Osteoblast (primary cell): ENCODE measurements at regions not wholly inside any gene's neighbourhood (a gene's known extent, or its start where the extent isn't known, plus 50 kb on each side); places are given as distances from the start of the nearest gene placed in this dataset.

Source experiments
- DNase-seq: peaks from one replicate; pipeline ENCODE4 v3.0.0; 2011; ENCODE audit warnings: low spot score, mixed read lengths; ENCODE audit not compliant: insufficient read length; ENCODE audit errors: missing footprints
- H2AFZ ChIP-seq: 2 replicates; pipeline ENCODE4 v1.6.0; 2011; ENCODE audit warnings: mild to moderate bottlenecking, low read length
- H3K27ac ChIP-seq: 2 replicates; pipeline ENCODE4 v1.5.1; 2011; ENCODE audit warnings: mild to moderate bottlenecking, low read depth, low read length, moderate library complexity
- H3K27me3 ChIP-seq: 2 replicates; pipeline ENCODE4 v1.6.0; 2012; ENCODE audit warnings: mild to moderate bottlenecking, control low read depth, inconsistent platforms, low read length, moderate library complexity; ENCODE audit not compliant: insufficient read depth
- H3K36me3 ChIP-seq: 2 replicates; pipeline ENCODE4 v1.5.1; 2011; ENCODE audit warnings: mild to moderate bottlenecking, low read length, control low read depth, moderate library complexity; ENCODE audit not compliant: insufficient read depth
- H3K4me1 ChIP-seq: 2 replicates; pipeline ENCODE4 v1.5.1; 2011; ENCODE audit warnings: mild to moderate bottlenecking, low read length, control low read depth, moderate library complexity; ENCODE audit not compliant: insufficient read depth
- H3K4me2 ChIP-seq: 2 replicates; pipeline ENCODE4 v1.6.0; 2011; ENCODE audit warnings: mild to moderate bottlenecking, low read length; ENCODE audit not compliant: insufficient read depth
- H3K4me3 ChIP-seq: fragments of 200-600 bp; sonication (generic); 3 replicates; pipeline ENCODE4 v1.5.1; 2012; ENCODE audit warnings: mild to moderate bottlenecking, low read length, inconsistent platforms; ENCODE audit not compliant: insufficient read depth
- H3K79me2 ChIP-seq: 2 replicates; pipeline ENCODE4 v1.6.0; 2012; ENCODE audit warnings: mild to moderate bottlenecking, low read length, control low read depth, inconsistent platforms; ENCODE audit not compliant: insufficient read depth
- H3K9me3 ChIP-seq: 2 replicates; pipeline ENCODE4 v1.5.1; 2011; ENCODE audit warnings: low read depth, low read length, control low read depth
- H4K20me1 ChIP-seq: 2 replicates; pipeline ENCODE4 v1.6.0; 2012; ENCODE audit warnings: mild to moderate bottlenecking, low read length, control low read depth; ENCODE audit not compliant: insufficient read depth
- TF ChIP-seq, protein P1 (sequence below): IDR thresholded peaks from 2 replicates; pipeline ENCODE4 v1.5.1; 2011; ENCODE audit warnings: mild to moderate bottlenecking, low read depth, low read length, moderate library complexity; ENCODE audit errors: extremely low read depth

DNA sequence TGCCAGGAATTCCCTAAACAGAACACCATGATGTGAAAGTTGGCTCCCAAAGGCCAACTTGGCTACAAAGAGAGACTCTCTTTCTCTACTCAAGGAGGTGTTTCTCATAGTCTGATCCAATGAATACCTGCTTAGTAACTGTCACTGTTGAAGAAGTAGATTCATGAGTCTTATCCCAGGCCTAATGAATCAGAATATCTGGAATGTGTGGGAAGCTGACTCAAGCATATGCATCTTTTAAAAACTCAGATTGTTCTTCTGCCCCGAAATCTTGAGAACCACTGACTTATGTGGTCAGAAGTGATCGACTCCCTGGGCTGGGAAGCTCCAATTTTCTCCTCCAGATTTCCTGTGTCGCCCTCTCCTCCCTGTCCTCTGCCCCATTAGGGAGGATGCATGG, 345.6 kb downstream of the PLK2 start:
- Histone ChIP-seq H3K9me3 (no peaks in the 10 kb centered on the region), H3K4me1 (peaks cover 9% of the 10 kb centered on the region), H3K4me3 (no peak overlapping the region), H4K20me1 (no peaks in the 10 kb centered on the region), H2AFZ (peak overlapping the region; percentile 35), H3K27ac (peak overlapping the region; percentile 49), H3K27me3 (no peaks in the 10 kb centered on the region), H3K36me3 (no peaks in the 10 kb centered on the region), H3K79me2 (no peaks in the 10 kb centered on the region), H3K4me2 (peak overlapping the region; percentile 26)
- TF ChIP-seq, protein P1, sequence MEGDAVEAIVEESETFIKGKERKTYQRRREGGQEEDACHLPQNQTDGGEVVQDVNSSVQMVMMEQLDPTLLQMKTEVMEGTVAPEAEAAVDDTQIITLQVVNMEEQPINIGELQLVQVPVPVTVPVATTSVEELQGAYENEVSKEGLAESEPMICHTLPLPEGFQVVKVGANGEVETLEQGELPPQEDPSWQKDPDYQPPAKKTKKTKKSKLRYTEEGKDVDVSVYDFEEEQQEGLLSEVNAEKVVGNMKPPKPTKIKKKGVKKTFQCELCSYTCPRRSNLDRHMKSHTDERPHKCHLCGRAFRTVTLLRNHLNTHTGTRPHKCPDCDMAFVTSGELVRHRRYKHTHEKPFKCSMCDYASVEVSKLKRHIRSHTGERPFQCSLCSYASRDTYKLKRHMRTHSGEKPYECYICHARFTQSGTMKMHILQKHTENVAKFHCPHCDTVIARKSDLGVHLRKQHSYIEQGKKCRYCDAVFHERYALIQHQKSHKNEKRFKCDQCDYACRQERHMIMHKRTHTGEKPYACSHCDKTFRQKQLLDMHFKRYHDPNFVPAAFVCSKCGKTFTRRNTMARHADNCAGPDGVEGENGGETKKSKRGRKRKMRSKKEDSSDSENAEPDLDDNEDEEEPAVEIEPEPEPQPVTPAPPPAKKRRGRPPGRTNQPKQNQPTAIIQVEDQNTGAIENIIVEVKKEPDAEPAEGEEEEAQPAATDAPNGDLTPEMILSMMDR, result no peak
- peak; percentile 47 for DNase-seq

DNA sequence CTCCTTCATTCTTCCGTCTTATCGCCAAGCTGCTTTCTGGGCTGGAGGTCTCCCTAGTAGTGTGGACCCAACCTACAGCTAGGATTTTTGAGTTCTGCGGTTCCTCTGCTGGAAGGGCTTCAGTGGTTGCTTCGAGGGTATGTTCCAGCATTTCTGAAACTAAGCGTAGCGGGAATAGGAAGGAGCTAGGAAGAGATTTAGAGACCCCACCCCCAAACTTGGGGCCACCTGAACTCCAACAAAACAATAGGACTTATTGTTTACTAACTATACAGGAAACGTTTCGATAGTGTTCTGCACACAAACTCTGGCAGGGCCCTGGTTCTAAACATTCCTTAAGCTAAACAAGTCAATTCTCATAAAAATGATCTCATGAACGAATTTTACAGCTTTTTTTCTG, 346.7 kb downstream of the PLK2 start:
- Histone ChIP-seq H3K4me2 (no peak overlapping the region), H3K9me3 (no peaks in the 10 kb centered on the region), H4K20me1 (no peaks in the 10 kb centered on the region), H3K27me3 (no peaks in the 10 kb centered on the region), H3K36me3 (no peaks in the 10 kb centered on the region), H2AFZ (no peak overlapping the region), H3K27ac (no peak overlapping the region), H3K79me2 (no peaks in the 10 kb centered on the region), H3K4me1 (peaks cover 9% of the 10 kb centered on the region), H3K4me3 (no peak overlapping the region)
- TF ChIP-seq, protein P1, result no peak
- DNase-seq, result no peak

- Histone ChIP-seq H4K20me1 (no peaks in the 10 kb centered on the region), H3K4me3 (no peak overlapping the region), H2AFZ (no peak overlapping the region), H3K27me3 (no peaks in the 10 kb centered on the region), H3K36me3 (no peaks in the 10 kb centered on the region), H3K79me2 (no peaks in the 10 kb centered on the region), H3K9me3 (no peaks in the 10 kb centered on the region), H3K4me2 (no peak overlapping the region), H3K27ac (no peak overlapping the region), H3K4me1 (peaks cover 7% of the 10 kb centered on the region)
- TF ChIP-seq, protein P1, result no peak
- no peak for DNase-seq
These were observed 351.4 kb downstream of the PLK2 start for GRCh38 chr5:58108511-58108910.

DNA sequence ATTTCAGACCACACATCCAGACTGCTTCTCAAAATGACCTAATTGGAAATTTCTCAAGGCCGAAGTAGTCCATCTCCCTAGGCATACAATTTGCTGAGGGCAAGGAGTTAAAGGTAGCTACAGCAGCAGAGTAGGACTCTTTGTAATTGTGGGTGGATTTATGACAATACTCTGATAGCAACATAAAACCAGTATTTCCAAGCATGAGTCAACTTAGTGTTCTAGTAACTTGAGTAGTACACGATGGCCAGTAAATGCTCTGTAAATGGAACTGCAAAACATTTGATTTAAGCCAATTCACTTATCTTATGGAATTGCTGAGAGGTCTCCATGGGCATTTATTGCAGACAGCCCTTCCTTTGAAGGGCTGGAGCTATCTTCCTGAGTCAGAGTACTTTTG, 352.2 kb downstream of the PLK2 start:
- no peaks in the 10 kb centered on the region for H3K79me2 ChIP-seq
- H3K27me3 ChIP-seq, result no peaks in the 10 kb centered on the region
- no peak overlapping the region for H3K4me3 ChIP-seq
- H2AFZ ChIP-seq, result no peak overlapping the region
- no peak for DNase-seq
- no peaks in the 10 kb centered on the region for H3K9me3 ChIP-seq
- H3K36me3 ChIP-seq, result no peaks in the 10 kb centered on the region
- H3K4me1 ChIP-seq, result peaks cover 7% of the 10 kb centered on the region
- no peak overlapping the region for H3K4me2 ChIP-seq
- no peaks in the 10 kb centered on the region for H4K20me1 ChIP-seq
- H3K27ac ChIP-seq, result no peak overlapping the region
- TF ChIP-seq, protein P1, result no peak
